B cell (primary cell): ENCODE measurements at regions not wholly inside any gene's neighbourhood (a gene's known extent, or its start where the extent isn't known, plus 50 kb on each side); places are given as distances from the start of the nearest gene placed in this dataset.

Experiments used
- ATAC-seq: fragments of 200-7000 bp; cut with Tn5 transposase; one replicate; pipeline ENCODE4 v1.10.0; 2021; ENCODE audit warnings: low read depth, mild to moderate bottlenecking, moderate number of reproducible peaks, moderate library complexity
- CTCF ChIA-PET: fragments of 350-600 bp; sonication (Branson Sonifier 250); formaldehyde crosslinking; loops from one replicate; lab custom pipeline; 2021; ENCODE audit warnings: antibody characterized with exemption, inconsistent platforms; lab: Charles Lee
- POLR2A ChIA-PET: fragments of 350-600 bp; sonication (Branson Sonifier 250); formaldehyde crosslinking; loops from one replicate; lab custom pipeline; 2021; ENCODE audit warnings: antibody characterized with exemption; lab: Charles Lee
- DNase-seq: peaks from one replicate; pipeline ENCODE4 v3.0.0; 2013
- H2AFZ ChIP-seq: 2 replicates; pipeline ENCODE4 v1.6.1; 2012; ENCODE audit warnings: mild to moderate bottlenecking, low read depth, low read length; ENCODE audit not compliant: insufficient read depth, poor library complexity, severe bottlenecking
- H3K27ac ChIP-seq, 2 donors: 1 replicate in 1 of 2; 2 replicates in 1 of 2; pipeline ENCODE4 v1.5.1; 2012 to 2013; ENCODE audit warnings: low read length in 2 of 2, mild to moderate bottlenecking in 2 of 2, moderate library complexity in 1 of 2
- H3K27me3 ChIP-seq, 4 experiments: fragments of 200-600 bp in 1 of 4; sonication (generic) in 1 of 4; replicated peaks in 1 of 4; 1 replicate in 2 of 4; 2 replicates in 2 of 4; pipeline versions ENCODE4 v1.6.1 to v1.7.0; 2013 to 2016; ENCODE audit warnings: low read length in 3 of 4, mild to moderate bottlenecking in 2 of 4, mixed read lengths in 1 of 4, moderate library complexity in 1 of 4; ENCODE audit not compliant: insufficient read depth in 4 of 4, control insufficient read depth in 3 of 4; ENCODE audit errors: control extremely low read depth in 1 of 4
- H3K36me3 ChIP-seq, 2 experiments: replicated peaks in 1 of 2; 1 replicate in 1 of 2; 2 replicates in 1 of 2; pipeline versions ENCODE4 v1.6.1 to v1.7.1; 2013; ENCODE audit warnings: low read length in 1 of 2; ENCODE audit not compliant: insufficient read depth in 2 of 2, control insufficient read depth in 1 of 2; ENCODE audit errors: control extremely low read depth in 1 of 2, extremely low read depth in 1 of 2
- H3K4me1 ChIP-seq, 2 donors: fragments of 200-600 bp in 1 of 2; sonication (generic) in 1 of 2; 1 replicate in 1 of 2; 2 replicates in 1 of 2; pipeline versions ENCODE4 v1.5.1 to v1.6.1; 2013 to 2017; ENCODE audit warnings: low read length in 2 of 2; ENCODE audit not compliant: control insufficient read depth in 2 of 2, insufficient read depth in 2 of 2
- H3K4me2 ChIP-seq: replicated peaks from 2 replicates; pipeline ENCODE3; 2012; ENCODE audit warnings: mild to moderate bottlenecking, low read depth, low read length; ENCODE audit not compliant: poor library complexity, severe bottlenecking
- H3K4me3 ChIP-seq, 5 experiments: fragments of 200-600 bp in 1 of 5; sonication (generic) in 1 of 5; 1 replicate in 3 of 5; 2 replicates in 2 of 5; pipeline versions ENCODE4 v1.5.1 to v1.7.0; 2011 to 2016; ENCODE audit warnings: low read length in 4 of 5, mild to moderate bottlenecking in 4 of 5, low read depth in 2 of 5, control low read depth in 1 of 5, moderate library complexity in 1 of 5; ENCODE audit not compliant: insufficient read depth in 1 of 5; ENCODE audit errors: control extremely low read depth in 1 of 5, extremely low read depth in 1 of 5
- H3K79me2 ChIP-seq: fragments of 200-600 bp; sonication (generic); one replicate; pipeline ENCODE4 v1.6.0; 2016; ENCODE audit warnings: low read length; ENCODE audit not compliant: control insufficient read depth, insufficient read depth
- H3K9ac ChIP-seq: fragments of 200-600 bp; sonication (generic); 2 replicates; pipeline ENCODE4 v1.6.1; 2017; ENCODE audit warnings: mild to moderate bottlenecking, low read length, moderate library complexity
- H3K9me3 ChIP-seq, 3 donors: one replicate each; pipeline versions ENCODE4 v1.6.1 to v1.7.1; 2013; ENCODE audit warnings: low read length in 2 of 3; ENCODE audit not compliant: control insufficient read depth in 2 of 3, insufficient read depth in 1 of 3; ENCODE audit errors: control extremely low read depth in 1 of 3
- H4K20me1 ChIP-seq: 2 replicates; pipeline ENCODE4 v1.6.0; 2012; ENCODE audit warnings: mild to moderate bottlenecking, low read length; ENCODE audit not compliant: insufficient read depth, control insufficient read depth, poor library complexity, severe bottlenecking
- H3K27ac Mint-ChIP-seq: one replicate; pipeline ENCODE4 v1.8.0; 2021; ENCODE audit warnings: mixed read lengths
- H3K27me3 Mint-ChIP-seq: one replicate; pipeline ENCODE4 v1.8.0; 2021; ENCODE audit warnings: mixed read lengths
- H3K4me1 Mint-ChIP-seq: one replicate; pipeline ENCODE4 v1.8.0; 2021; ENCODE audit warnings: mixed read lengths
- H3K4me3 Mint-ChIP-seq: one replicate; pipeline ENCODE4 v1.8.0; 2021; ENCODE audit warnings: mixed read lengths
- H3K9me3 Mint-ChIP-seq: one replicate; pipeline ENCODE4 v1.8.0; 2022; ENCODE audit warnings: mixed read lengths; ENCODE audit not compliant: insufficient read depth
- EZH2 ChIP-seq: IDR thresholded peaks from 2 replicates; pipeline ENCODE4 v1.6.1; 2012; ENCODE audit warnings: borderline replicate concordance, low read depth, mild to moderate bottlenecking, moderate library complexity, low read length; ENCODE audit not compliant: insufficient read depth, poor library complexity, severe bottlenecking
- WGBS: methylation state at CpG from one replicate; pipeline ENCODE4 v1.1.5; 2013; ENCODE audit warnings: missing lambda C conversion rate; ENCODE audit not compliant: insufficient coverage; 5-methylcytosine and 5-hydroxymethylcytosine counted together
- intact Hi-C: fragments of 100-400 bp; cut with micrococcal nuclease; formaldehyde crosslinking; loops from one replicate; pipeline ENCODE4 v1.10.0; 2022
- TF ChIP-seq, protein P1 (sequence below): fragments of 200-600 bp; IDR thresholded peaks from one replicate; pipeline ENCODE4 v1.8.0; 2022; ENCODE audit warnings: antibody characterized with exemption, mild to moderate bottlenecking

DNA sequence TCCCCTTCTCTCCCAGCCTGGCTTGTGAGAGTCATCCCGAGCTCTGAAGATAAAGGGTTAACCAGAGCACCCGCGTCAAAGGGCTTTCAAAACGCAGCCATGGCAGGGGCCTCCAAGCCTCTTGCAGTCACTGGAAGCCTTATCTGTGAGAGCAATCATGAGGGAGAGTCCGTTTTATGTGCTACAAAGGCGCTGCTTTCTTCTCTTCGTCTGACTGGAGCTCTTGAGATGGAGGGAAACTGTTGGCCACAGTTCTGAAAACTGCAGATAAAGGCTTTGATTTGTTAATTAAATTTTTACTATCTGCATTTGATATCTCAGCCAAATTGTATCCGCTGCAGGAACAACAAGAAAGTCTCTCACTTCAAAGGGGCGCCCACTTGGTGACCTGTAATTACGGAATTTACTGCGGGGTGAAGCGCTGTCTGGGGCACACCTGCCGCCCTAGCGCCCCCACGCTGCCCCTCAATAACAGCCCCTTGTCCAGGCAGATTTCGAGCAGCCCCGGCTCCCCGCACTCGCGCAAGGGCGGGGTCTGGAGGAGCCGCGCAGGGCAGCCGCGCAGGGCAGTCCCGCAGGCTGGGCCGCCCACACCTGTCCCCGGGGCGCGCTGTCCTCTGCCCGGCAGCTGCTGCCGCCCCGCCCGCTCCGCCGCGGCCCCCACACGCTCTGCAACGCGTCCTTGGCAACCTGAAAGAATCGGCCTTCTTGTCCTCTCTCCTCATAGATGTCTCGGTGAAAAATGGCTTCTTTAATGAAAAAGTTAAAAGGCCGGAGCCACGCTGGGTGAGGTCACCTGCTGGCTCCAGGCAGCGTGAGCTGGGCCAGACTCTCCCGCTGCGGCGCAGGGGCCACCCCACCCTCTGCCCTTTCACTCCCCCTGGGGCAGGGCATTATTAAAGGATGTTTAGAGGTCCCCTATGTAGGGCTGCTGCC, 217.9 kb downstream of the VAPA start:
- peak overlapping the region; percentile 64 for H3K4me3 Mint-ChIP-seq

DNA sequence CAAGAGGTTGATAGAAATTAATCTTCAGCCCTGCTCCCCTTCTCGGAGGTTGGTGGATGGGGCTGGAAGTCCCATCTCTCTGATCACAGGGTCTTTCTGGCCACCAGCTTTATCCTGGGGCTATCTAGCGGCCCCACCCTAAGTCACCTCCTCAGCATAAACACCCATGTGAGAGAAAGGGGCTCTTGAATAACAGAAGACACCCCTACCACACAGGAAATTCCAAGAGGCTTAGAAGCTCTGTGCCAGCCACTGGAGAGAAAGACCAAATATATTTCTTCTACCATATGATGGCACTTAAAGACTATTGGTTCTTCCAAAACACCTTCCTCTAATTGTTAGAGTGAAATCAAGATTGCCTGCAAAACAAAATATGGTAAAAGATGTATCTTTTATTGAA, 219.7 kb downstream of the VAPA start:
- H3K4me1 Mint-ChIP-seq = peaks cover 10% of the 10 kb centered on the region
- WGBS = no CpG with 5 or more reads among the region's 2 CpGs
- Histone ChIP-seq H3K4me3 (no peak overlapping the region), H2AFZ (no peak overlapping the region), H3K9me3 (peaks cover 0 to 1% (median 0%) of the 10 kb centered on the region in 3 donors), H3K79me2 (no peaks in the 10 kb centered on the region), H3K27me3 (peaks cover 0 to 27% (median 3%) of the 10 kb centered on the region in 4 experiments), H4K20me1 (no peaks in the 10 kb centered on the region), H3K36me3 (no peaks in the 10 kb centered on the region), H3K9ac (no peak overlapping the region), H3K4me2 (no peak overlapping the region), H3K4me1 (peaks cover 9 to 10% of the 10 kb centered on the region in 2 donors), H3K27ac (no peak overlapping the region)
- intact Hi-C loops = no loop called here
- ChIA-PET CTCF (no interaction called here), POLR2A (no interaction called here)
- TF ChIP-seq, protein P1, sequence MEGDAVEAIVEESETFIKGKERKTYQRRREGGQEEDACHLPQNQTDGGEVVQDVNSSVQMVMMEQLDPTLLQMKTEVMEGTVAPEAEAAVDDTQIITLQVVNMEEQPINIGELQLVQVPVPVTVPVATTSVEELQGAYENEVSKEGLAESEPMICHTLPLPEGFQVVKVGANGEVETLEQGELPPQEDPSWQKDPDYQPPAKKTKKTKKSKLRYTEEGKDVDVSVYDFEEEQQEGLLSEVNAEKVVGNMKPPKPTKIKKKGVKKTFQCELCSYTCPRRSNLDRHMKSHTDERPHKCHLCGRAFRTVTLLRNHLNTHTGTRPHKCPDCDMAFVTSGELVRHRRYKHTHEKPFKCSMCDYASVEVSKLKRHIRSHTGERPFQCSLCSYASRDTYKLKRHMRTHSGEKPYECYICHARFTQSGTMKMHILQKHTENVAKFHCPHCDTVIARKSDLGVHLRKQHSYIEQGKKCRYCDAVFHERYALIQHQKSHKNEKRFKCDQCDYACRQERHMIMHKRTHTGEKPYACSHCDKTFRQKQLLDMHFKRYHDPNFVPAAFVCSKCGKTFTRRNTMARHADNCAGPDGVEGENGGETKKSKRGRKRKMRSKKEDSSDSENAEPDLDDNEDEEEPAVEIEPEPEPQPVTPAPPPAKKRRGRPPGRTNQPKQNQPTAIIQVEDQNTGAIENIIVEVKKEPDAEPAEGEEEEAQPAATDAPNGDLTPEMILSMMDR = no peak
- TF ChIP-seq EZH2 = no peak
- no peak overlapping the region for H3K27ac Mint-ChIP-seq
- peaks cover 26% of the 10 kb centered on the region for H3K27me3 Mint-ChIP-seq
- DNase-seq = no peak
- no peaks in the 10 kb centered on the region for H3K9me3 Mint-ChIP-seq
- ATAC-seq = no peak
- no peak overlapping the region for H3K4me3 Mint-ChIP-seq

More for the DNA sequence above, 217.9 kb downstream of the VAPA start:
- POLR2A ChIA-PET = no interaction called here
- peaks cover 10% of the 10 kb centered on the region for H3K4me1 Mint-ChIP-seq
- Histone ChIP-seq H4K20me1 (no peaks in the 10 kb centered on the region), H3K9ac (peak overlapping the region; percentile 43), H3K27me3 (peaks cover 0 to 27% (median 3%) of the 10 kb centered on the region in 4 experiments), H3K79me2 (no peaks in the 10 kb centered on the region), H3K36me3 (no peaks in the 10 kb centered on the region), H3K4me1 (peaks cover 9 to 10% of the 10 kb centered on the region in 2 donors), H3K4me3 (peak overlapping the region in 3 of 5 experiments; percentile 3 to 22 (median 18)), H3K9me3 (peaks cover 0 to 1% (median 0%) of the 10 kb centered on the region in 3 donors), H3K4me2 (peak overlapping the region; percentile 66), H2AFZ (peak overlapping the region; percentile 65), H3K27ac (no peak overlapping the region)
- 10% methylated on average over 41 of the region's 48 CpGs for WGBS
- H3K9me3 Mint-ChIP-seq = no peaks in the 10 kb centered on the region
- H3K27me3 Mint-ChIP-seq = peaks cover 26% of the 10 kb centered on the region
- intact Hi-C loops = no loop called here
- no peak for DNase-seq
- no peak for TF ChIP-seq EZH2
- TF ChIP-seq, protein P1 = no peak
- CTCF ChIA-PET = no interaction called here
- H3K27ac Mint-ChIP-seq = no peak overlapping the region
- ATAC-seq = no peak
